GDM1 (cell line): ENCODE measurements at regions not wholly inside any gene's neighbourhood (a gene's known extent, or its start where the extent isn't known, plus 50 kb on each side); places are given as distances from the start of the nearest gene placed in this dataset.

ENCODE experiments used
- DNase-seq: peaks from one replicate; lab custom pipeline; 2025; lab: John Stamatoyannopoulos, UW

DNA sequence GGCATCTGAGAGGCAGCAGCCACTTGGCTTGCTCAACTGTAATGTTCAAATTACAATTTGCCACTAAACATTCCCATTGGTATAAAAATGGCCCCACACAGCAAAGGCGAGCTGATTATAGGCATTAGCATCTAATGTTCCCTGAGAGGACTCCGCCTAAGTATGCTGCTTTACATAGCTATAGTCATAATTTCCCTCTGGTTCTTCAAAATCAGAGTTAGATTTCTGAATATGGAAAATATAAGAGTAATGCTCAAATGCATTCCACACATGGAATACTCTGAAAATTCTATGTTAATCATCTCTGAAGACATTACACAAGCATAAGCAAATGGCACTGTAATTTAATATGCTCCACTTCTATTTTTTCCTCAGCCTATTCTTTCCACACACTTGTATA is 83.7 kb upstream of the BTG1 start:
- DNase-seq, result no peak

- DNase-seq, result no peak
Measured at GRCh38 chr12:92226961-92227360, 81.3 kb upstream of the BTG1 start.

- no peak for DNase-seq
Measured at GRCh38 chr12:92226071-92226661, 80.5 kb upstream of the BTG1 start.

DNA sequence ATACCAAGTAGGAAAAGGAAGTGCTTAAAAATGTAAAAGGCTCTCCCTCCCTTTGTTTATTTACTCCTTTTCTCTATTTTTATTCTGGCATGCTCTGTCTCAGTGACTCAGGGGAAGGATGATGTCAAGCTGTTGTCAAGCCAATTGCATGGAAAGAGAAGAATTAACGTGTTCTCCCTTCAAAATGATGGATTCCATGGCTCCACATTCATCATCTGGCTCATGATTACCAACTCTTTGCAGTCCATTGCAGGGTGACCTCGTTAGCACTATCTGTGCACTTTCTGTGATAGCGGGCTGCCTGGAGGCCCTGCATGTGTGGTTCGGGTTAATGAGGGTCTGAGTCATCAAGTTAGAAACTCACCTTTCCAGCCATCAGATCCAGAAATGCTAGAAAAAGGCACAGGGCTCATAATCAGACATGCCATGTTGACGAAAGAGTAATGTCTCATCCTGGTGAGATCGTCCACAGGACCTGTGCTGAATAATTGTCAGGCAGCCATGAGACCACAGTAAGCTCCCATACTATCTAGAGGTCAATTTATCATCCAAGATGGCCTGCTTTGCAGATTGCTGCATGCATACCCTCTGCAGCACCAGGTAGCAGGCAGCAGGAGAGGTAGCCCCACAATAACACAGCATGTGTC is 79.2 kb upstream of the BTG1 start:
- DNase-seq, result no peak

DNA sequence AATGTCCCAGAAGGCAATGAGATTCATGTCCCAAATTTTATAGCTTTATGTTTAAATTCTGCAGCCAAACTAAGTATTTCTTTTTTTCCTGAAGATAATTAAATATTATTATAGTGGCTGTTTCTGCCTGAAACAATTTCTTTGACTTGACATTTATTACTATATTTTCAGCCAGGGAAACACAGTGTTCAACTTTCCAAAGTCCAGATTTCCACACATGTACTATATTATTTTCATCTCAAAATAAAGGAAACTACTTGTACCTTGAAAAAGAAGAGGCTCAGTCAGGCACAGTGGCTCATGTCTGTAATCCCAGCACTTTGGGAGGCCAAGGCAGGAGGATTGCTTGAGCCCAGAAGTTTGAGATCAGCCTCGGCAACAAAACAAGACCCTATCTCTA is 77.8 kb upstream of the BTG1 start:
- DNase-seq, result no peak

- no peak for DNase-seq
Measured at GRCh38 chr12:92221656-92222315, 76.1 kb upstream of the BTG1 start.

GRCh38 chr12:92218394-92219077 is 72.9 kb upstream of the BTG1 start:
- DNase-seq, result no peak

GRCh38 chr12:92216092-92216491 is 70.4 kb upstream of the BTG1 start:
- no peak for DNase-seq

GRCh38 chr12:92215358-92215757 is 69.7 kb upstream of the BTG1 start:
- no peak for DNase-seq

- DNase-seq, result no peak
Measured at GRCh38 chr12:92213166-92213565, 67.5 kb upstream of the BTG1 start.

- DNase-seq, result no peak
Measured at GRCh38 chr12:92210071-92210470, 64.4 kb upstream of the BTG1 start.

DNA sequence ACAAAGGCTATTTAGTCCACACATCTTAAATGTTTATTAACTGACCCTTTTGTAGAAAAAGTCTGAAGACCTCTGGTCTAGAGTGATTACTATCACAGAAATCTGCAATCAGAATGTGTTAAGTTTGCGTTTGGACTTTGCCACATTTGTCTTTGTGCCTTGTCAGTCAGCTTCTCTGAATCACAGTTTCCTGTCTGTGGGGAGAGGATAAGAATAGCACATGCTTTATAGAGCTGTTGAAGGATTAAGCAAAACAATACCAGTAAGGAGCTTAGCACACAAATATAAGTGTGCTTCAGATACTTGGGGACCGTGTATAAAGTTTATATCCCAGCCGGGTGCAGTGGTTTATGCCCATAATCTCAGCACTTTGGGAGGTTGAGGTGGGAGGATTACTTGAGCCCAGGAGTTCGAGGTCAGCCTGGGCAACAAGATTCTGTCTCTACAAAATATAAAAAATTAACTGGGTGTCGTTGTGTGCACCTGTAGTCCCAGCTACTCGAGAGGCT is 63.0 kb upstream of the BTG1 start:
- DNase-seq, result peak; percentile 40

DNA sequence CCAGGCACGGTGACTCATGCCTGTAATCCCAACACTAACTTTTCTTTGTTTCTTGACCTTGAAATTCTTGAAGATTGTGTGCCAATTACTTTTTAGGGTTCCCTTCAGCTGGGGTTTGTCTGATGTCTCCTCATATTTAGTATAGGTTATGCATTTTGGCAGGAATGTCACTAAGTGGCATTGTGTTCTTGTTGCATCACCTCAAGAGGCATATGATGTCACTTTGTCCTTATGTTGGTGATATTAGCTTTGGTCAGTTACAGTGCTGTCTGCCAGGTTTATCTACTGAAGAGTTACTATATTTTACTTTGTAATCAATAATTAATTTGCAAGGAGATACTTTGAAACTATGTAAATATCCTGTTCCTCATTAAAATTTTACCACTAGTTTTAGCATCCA is 61.0 kb upstream of the BTG1 start:
- DNase-seq, result no peak

DNA sequence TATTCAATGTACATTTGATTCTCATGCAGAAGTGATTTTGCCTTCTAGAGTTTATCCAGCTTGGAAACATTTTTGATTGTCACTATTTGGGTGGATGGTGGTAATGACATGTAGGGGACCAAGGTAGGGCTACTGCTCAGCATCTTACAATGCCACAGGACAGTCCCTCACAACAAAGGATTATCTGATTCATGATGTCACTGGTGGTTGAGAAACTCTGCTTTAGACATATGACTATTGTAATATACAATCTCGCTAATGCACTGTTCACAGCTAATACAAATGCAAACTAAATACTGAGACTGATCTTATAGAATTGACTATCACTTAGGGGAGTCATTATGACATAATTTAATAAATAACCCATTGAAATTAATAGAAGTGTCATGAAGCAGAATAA is 60.4 kb upstream of the BTG1 start:
- DNase-seq, result no peak

DNA sequence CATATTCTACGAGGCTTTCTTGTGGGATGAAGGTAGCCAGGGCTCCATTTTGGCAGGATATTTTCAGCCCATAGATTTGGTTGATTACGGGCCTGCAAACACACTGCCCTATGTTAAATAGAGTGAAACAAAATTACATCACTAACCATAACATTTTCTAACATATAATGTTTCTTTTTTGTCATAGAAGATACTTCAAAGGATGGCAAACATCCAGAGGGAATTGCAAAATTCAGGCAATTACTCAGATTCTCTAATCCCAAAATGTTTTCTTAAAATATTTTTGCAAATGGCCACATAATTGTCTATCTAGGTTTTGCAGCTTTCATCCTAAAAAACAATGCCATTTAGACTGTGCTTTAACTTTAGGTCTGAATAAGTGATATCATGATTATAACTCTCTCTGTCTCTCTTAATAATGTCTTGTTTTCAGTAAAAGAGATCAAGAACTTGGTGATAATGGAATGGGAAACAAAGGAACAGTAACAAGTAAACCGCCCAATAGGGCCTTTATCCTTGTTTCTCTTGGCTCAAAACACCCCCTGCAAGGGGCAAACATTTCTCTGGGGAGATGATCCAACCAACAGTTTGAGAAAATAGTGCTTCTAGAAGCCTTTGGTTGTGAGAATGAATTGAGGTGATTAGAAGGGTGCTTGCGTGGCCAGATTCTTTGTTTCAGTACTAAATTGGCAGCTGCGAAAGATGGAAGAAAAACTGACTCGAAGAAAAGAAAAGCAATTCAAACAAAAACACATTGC is 54.4 kb upstream of the BTG1 start:
- DNase-seq, result no peak

- DNase-seq, result no peak
Measured at GRCh38 chr12:92197815-92198214, 52.2 kb upstream of the BTG1 start.

GRCh38 chr12:92196368-92196767 is 50.7 kb upstream of the BTG1 start:
- no peak for DNase-seq
